HCT116 (cell line): ENCODE measurements at regions not wholly inside any gene's neighbourhood (a gene's known extent, or its start where the extent isn't known, plus 50 kb on each side); places are given as distances from the start of the nearest gene placed in this dataset.

ENCODE experiments used
- ATAC-seq: fragments of 200-7000 bp; cut with Tn5 transposase; 2 replicates; pipeline ENCODE4 v1.9.1; 2020; ENCODE audit warnings: mild to moderate bottlenecking, moderate library complexity
- BruUV-seq: library from RNA; stranded (reverse); fragments of 400-500 nt; replicated peaks from 2 replicates; lab custom pipeline; 2021; lab: Mats Ljungman, UMichigan
- CTCF ChIA-PET: fragments of 300-600 bp; sonication (Branson Sonifier 250); formaldehyde crosslinking; loops from one replicate; lab custom pipeline; 2021; ENCODE audit warnings: antibody characterized with exemption; lab: Charles Lee
- POLR2A ChIA-PET: fragments of 300-600, 350-600 bp; sonication (Branson Sonifier 250); formaldehyde crosslinking; loops from one replicate; lab custom pipeline; 2021; ENCODE audit warnings: antibody characterized with exemption; lab: Charles Lee
- RAD21 ChIA-PET, 2 experiments: fragments of 300-600 bp; sonication (Branson Sonifier 250); formaldehyde crosslinking; loops; one replicate each; lab custom pipeline; 2023; ENCODE audit warnings: low total read pairs in 2 of 2; ENCODE audit not compliant: uncharacterized antibody in 2 of 2, unreplicated experiment in 2 of 2, low non-redundant PET in 1 of 2; lab: Charles Lee
- DNase-seq: peaks from one replicate; pipeline ENCODE4 v3.0.0-alpha.2; 2010; ENCODE audit warnings: low read depth, low spot score
- H2AFZ ChIP-seq: fragments of 200-600 bp; shearing (Covaris generic), sonication (generic); 2 replicates; pipeline ENCODE4 v1.6.1; 2017; ENCODE audit warnings: low read depth, mixed run types, mixed read lengths, antibody characterized with exemption, low read length; ENCODE audit not compliant: poor library complexity, severe bottlenecking
- H3K27ac ChIP-seq: 2 replicates; pipeline ENCODE4 v1.5.1; 2012; ENCODE audit warnings: low read depth, low read length
- H3K27me3 ChIP-seq: fragments of 200-600 bp; sonication (generic); 2 replicates; pipeline ENCODE4 v1.6.1; 2016; ENCODE audit warnings: mixed run types, low read length, mixed read lengths; ENCODE audit not compliant: insufficient read depth
- H3K36me3 ChIP-seq, 2 experiments: fragments of 200-500 bp in 1 of 2; fragments of 200-600 bp in 1 of 2; sonication (Bioruptor generic) in 1 of 2; sonication (generic) in 1 of 2; 2 replicates each; pipeline versions ENCODE4 v1.5.1 to v1.6.1; 2014 to 2016; ENCODE audit warnings: low read length in 2 of 2, inconsistent platforms in 1 of 2, mixed read lengths in 1 of 2, mixed run types in 1 of 2; ENCODE audit not compliant: insufficient read depth in 2 of 2, control insufficient read depth in 1 of 2
- H3K4me1 ChIP-seq, 2 experiments: fragments of 200-600 bp in 1 of 2; sonication (generic) in 1 of 2; 2 replicates each; pipeline versions ENCODE4 v1.5.1 to v1.6.1; 2012 to 2017; ENCODE audit warnings: low read length in 2 of 2, inconsistent platforms in 1 of 2, mild to moderate bottlenecking in 1 of 2, mixed read lengths in 1 of 2, mixed run types in 1 of 2, moderate library complexity in 1 of 2; ENCODE audit not compliant: insufficient read depth in 2 of 2, control insufficient read depth in 1 of 2
- H3K4me2 ChIP-seq: fragments of 200-600 bp; sonication (generic); 2 replicates; pipeline ENCODE4 v1.6.1; 2017; ENCODE audit warnings: mixed run types, low read length, mixed read lengths
- H3K4me3 ChIP-seq, 2 experiments: fragments of 200-600 bp in 1 of 2; sonication (generic) in 1 of 2; replicated peaks in 1 of 2; 2 replicates each; pipeline ENCODE4 v1.5.1; 2011 to 2016; ENCODE audit warnings: low read length in 2 of 2, control low read depth in 1 of 2, low read depth in 1 of 2, mild to moderate bottlenecking in 1 of 2, mixed read lengths in 1 of 2, mixed run types in 1 of 2
- H3K79me2 ChIP-seq: fragments of 200-600 bp; sonication (generic); 2 replicates; pipeline ENCODE4 v1.6.1; 2017; ENCODE audit warnings: mild to moderate bottlenecking, mixed run types, low read length, moderate library complexity, mixed read lengths; ENCODE audit not compliant: insufficient read depth
- H3K9ac ChIP-seq: fragments of 200-600 bp; sonication (generic); 2 replicates; pipeline ENCODE4 v1.6.1; 2016; ENCODE audit warnings: low read length, mixed read lengths
- H3K9me2 ChIP-seq: fragments of 200-600 bp; sonication (generic), shearing (Covaris generic); 2 replicates; pipeline ENCODE4 v1.6.1; 2017; ENCODE audit warnings: mixed run types, mild to moderate bottlenecking, moderate library complexity; ENCODE audit not compliant: insufficient read depth
- H3K9me3 ChIP-seq, 2 experiments: fragments of 200-500 bp in 1 of 2; fragments of 200-600 bp in 1 of 2; sonication (Bioruptor generic) in 1 of 2; sonication (generic) in 1 of 2; 2 replicates each; pipeline ENCODE4 v1.6.1; 2014 to 2017; ENCODE audit warnings: low read length in 2 of 2, mixed read lengths in 2 of 2, inconsistent platforms in 1 of 2, low read depth in 1 of 2, mild to moderate bottlenecking in 1 of 2, mixed run types in 1 of 2, moderate library complexity in 1 of 2; ENCODE audit not compliant: control insufficient read depth in 1 of 2, insufficient read depth in 1 of 2
- H4K20me1 ChIP-seq: fragments of 200-600 bp; sonication (generic), shearing (Covaris generic); 2 replicates; pipeline ENCODE4 v1.6.1; 2017; ENCODE audit warnings: mixed run types, mild to moderate bottlenecking, moderate library complexity; ENCODE audit not compliant: insufficient read depth
- CBX3 ChIP-seq: IDR thresholded peaks from 2 replicates; pipeline ENCODE4 v1.6.1; 2012; ENCODE audit warnings: low read depth
- CEBPB ChIP-seq: IDR thresholded peaks from 2 replicates; pipeline ENCODE4 v1.6.1; 2012; ENCODE audit warnings: low read depth
- EGR1 ChIP-seq: IDR thresholded peaks from 2 replicates; pipeline ENCODE4 v1.6.1; 2012; ENCODE audit warnings: low read depth
- ELF1 ChIP-seq: IDR thresholded peaks from 2 replicates; pipeline ENCODE4 v1.6.1; 2012; ENCODE audit warnings: low read depth, borderline replicate concordance
- EZH2 ChIP-seq: fragments of 200-600 bp; sonication (generic); IDR thresholded peaks from 2 replicates; pipeline ENCODE4 v1.6.1; 2017; ENCODE audit warnings: antibody characterized with exemption, mixed run types
- FOSL1 ChIP-seq: IDR thresholded peaks from 2 replicates; pipeline ENCODE4 v1.6.1; 2012; ENCODE audit warnings: low read depth
- JUND ChIP-seq: IDR thresholded peaks from 2 replicates; pipeline ENCODE4 v1.6.1; 2012
- POLR2A ChIP-seq: IDR thresholded peaks from 2 replicates; pipeline ENCODE4 v1.7.0; 2011; ENCODE audit warnings: borderline replicate concordance; ENCODE audit not compliant: insufficient read depth, insufficient read length; ENCODE audit errors: extremely low read depth
- RAD21 ChIP-seq: IDR thresholded peaks from 2 replicates; pipeline ENCODE4 v1.6.1; 2012; ENCODE audit warnings: low read depth, mild to moderate bottlenecking
- SIN3A ChIP-seq: IDR thresholded peaks from 2 replicates; pipeline ENCODE4 v1.6.1; 2012; ENCODE audit warnings: low read depth
- SP1 ChIP-seq: IDR thresholded peaks from 2 replicates; pipeline ENCODE4 v1.6.1; 2012; ENCODE audit warnings: low read depth
- SRF ChIP-seq: IDR thresholded peaks from 2 replicates; pipeline ENCODE4 v1.6.1; 2012; ENCODE audit warnings: low read depth
- YY1 ChIP-seq: IDR thresholded peaks from 2 replicates; pipeline ENCODE4 v1.6.1; 2011; ENCODE audit warnings: low read length, low read depth, moderate library complexity, mild to moderate bottlenecking; ENCODE audit not compliant: insufficient replicate concordance; ENCODE audit errors: extremely low read depth
- ZFX ChIP-seq: fragments of 450-650 bp; IDR thresholded peaks from 2 replicates; pipeline ENCODE4 v1.6.1; 2017
- ZNF274 ChIP-seq: fragments of 200-500 bp; sonication (Bioruptor generic); IDR thresholded peaks from 2 replicates; pipeline ENCODE4 v1.6.1; 2014; ENCODE audit warnings: mild to moderate bottlenecking, low read depth, low read length, inconsistent platforms
- intact Hi-C: fragments of 100-400 bp; cut with micrococcal nuclease; formaldehyde crosslinking; loops from 2 replicates; pipeline ENCODE4 v1.10.0; 2022
- TF ChIP-seq, protein P1 (sequence below): IDR thresholded peaks from 2 replicates; pipeline ENCODE4 v1.6.1; 2012; ENCODE audit warnings: low read depth
- TF ChIP-seq, protein P2 (sequence below): IDR thresholded peaks from 2 replicates; pipeline ENCODE4 v1.6.1; 2012
- TF ChIP-seq, protein P3 (sequence below), 3 experiments: fragments of 200-600 bp in 1 of 3; sonication (generic) in 1 of 3; IDR thresholded peaks in 2 of 3; conservative IDR thresholded peaks in 1 of 3; 2 replicates each; pipeline ENCODE4 v1.5.1; 2012 to 2017; ENCODE audit warnings: low read depth in 2 of 3, low read length in 2 of 3, antibody characterized with exemption in 1 of 3, borderline replicate concordance in 1 of 3, control low read depth in 1 of 3, mild to moderate bottlenecking in 1 of 3, mixed read lengths in 1 of 3, mixed run types in 1 of 3, moderate library complexity in 1 of 3; ENCODE audit not compliant: insufficient read depth in 1 of 3
- TF ChIP-seq, protein P4 (sequence below): IDR thresholded peaks from 2 replicates; pipeline ENCODE4 v1.6.1; 2011; ENCODE audit warnings: mild to moderate bottlenecking, low read length, moderate library complexity; ENCODE audit not compliant: insufficient replicate concordance; ENCODE audit errors: extremely low read depth
- TF ChIP-seq, protein P5 (sequence below): IDR thresholded peaks from 2 replicates; pipeline ENCODE4 v1.6.1; 2012

DNA sequence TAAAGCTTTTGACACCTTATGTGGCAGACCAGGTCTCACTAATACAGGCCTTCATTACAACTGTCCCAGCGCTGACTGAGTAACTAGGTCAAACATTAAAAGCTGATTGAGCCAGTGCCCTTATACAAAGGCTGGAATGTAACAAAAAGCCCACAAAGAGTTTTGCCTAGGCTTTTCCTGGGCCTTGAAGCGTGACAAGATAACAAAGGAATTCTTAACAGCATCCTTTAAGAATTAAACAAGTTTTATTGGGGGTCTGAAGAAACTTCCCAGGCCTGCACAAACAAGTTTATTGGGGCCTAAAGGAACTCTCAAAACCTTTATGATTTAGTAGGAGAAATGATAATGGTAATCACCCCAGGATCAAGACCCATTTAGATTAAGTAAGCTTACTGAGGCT, 267.6 kb upstream of the FAM83B start:
- BruUV-seq = no TSS peak
- H3K4me3 ChIP-seq = no peak overlapping the region
- POLR2A ChIA-PET = no interaction called here
- DNase-seq = no peak
- ATAC-seq = no peak
- TF ChIP-seq ELF1 = no peak
- TF ChIP-seq EGR1 = no peak
- TF ChIP-seq CEBPB = no peak
- TF ChIP-seq, protein P1, sequence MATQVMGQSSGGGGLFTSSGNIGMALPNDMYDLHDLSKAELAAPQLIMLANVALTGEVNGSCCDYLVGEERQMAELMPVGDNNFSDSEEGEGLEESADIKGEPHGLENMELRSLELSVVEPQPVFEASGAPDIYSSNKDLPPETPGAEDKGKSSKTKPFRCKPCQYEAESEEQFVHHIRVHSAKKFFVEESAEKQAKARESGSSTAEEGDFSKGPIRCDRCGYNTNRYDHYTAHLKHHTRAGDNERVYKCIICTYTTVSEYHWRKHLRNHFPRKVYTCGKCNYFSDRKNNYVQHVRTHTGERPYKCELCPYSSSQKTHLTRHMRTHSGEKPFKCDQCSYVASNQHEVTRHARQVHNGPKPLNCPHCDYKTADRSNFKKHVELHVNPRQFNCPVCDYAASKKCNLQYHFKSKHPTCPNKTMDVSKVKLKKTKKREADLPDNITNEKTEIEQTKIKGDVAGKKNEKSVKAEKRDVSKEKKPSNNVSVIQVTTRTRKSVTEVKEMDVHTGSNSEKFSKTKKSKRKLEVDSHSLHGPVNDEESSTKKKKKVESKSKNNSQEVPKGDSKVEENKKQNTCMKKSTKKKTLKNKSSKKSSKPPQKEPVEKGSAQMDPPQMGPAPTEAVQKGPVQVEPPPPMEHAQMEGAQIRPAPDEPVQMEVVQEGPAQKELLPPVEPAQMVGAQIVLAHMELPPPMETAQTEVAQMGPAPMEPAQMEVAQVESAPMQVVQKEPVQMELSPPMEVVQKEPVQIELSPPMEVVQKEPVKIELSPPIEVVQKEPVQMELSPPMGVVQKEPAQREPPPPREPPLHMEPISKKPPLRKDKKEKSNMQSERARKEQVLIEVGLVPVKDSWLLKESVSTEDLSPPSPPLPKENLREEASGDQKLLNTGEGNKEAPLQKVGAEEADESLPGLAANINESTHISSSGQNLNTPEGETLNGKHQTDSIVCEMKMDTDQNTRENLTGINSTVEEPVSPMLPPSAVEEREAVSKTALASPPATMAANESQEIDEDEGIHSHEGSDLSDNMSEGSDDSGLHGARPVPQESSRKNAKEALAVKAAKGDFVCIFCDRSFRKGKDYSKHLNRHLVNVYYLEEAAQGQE = no peak
- TF ChIP-seq JUND = no peak
- TF ChIP-seq SRF = no peak
- no peak for TF ChIP-seq SIN3A
- no peak for TF ChIP-seq SP1
- TF ChIP-seq EZH2 = no peak
- TF ChIP-seq FOSL1 = no peak
- TF ChIP-seq POLR2A = no peak
- no peak for TF ChIP-seq YY1
- TF ChIP-seq, protein P2, sequence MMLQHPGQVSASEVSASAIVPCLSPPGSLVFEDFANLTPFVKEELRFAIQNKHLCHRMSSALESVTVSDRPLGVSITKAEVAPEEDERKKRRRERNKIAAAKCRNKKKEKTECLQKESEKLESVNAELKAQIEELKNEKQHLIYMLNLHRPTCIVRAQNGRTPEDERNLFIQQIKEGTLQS = no peak
- TF ChIP-seq, protein P3, sequence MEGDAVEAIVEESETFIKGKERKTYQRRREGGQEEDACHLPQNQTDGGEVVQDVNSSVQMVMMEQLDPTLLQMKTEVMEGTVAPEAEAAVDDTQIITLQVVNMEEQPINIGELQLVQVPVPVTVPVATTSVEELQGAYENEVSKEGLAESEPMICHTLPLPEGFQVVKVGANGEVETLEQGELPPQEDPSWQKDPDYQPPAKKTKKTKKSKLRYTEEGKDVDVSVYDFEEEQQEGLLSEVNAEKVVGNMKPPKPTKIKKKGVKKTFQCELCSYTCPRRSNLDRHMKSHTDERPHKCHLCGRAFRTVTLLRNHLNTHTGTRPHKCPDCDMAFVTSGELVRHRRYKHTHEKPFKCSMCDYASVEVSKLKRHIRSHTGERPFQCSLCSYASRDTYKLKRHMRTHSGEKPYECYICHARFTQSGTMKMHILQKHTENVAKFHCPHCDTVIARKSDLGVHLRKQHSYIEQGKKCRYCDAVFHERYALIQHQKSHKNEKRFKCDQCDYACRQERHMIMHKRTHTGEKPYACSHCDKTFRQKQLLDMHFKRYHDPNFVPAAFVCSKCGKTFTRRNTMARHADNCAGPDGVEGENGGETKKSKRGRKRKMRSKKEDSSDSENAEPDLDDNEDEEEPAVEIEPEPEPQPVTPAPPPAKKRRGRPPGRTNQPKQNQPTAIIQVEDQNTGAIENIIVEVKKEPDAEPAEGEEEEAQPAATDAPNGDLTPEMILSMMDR (IDR thresholded peaks at IDR 0.05 in 2 of 3, conservative IDR thresholded peaks at IDR 0.05 in 1 of 3; ENCODE audit: borderline replicate concordance in 1 of 3, insufficient read depth in 1 of 3, low read depth in 2 of 3, low read length in 2 of 3) = no peak
- TF ChIP-seq, protein P4, sequence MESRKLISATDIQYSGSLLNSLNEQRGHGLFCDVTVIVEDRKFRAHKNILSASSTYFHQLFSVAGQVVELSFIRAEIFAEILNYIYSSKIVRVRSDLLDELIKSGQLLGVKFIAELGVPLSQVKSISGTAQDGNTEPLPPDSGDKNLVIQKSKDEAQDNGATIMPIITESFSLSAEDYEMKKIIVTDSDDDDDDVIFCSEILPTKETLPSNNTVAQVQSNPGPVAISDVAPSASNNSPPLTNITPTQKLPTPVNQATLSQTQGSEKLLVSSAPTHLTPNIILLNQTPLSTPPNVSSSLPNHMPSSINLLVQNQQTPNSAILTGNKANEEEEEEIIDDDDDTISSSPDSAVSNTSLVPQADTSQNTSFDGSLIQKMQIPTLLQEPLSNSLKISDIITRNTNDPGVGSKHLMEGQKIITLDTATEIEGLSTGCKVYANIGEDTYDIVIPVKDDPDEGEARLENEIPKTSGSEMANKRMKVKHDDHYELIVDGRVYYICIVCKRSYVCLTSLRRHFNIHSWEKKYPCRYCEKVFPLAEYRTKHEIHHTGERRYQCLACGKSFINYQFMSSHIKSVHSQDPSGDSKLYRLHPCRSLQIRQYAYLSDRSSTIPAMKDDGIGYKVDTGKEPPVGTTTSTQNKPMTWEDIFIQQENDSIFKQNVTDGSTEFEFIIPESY = no peak
- TF ChIP-seq, protein P5, sequence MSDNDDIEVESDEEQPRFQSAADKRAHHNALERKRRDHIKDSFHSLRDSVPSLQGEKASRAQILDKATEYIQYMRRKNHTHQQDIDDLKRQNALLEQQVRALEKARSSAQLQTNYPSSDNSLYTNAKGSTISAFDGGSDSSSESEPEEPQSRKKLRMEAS = no peak
- TF ChIP-seq ZFX = no peak
- no peak for TF ChIP-seq RAD21
- TF ChIP-seq CBX3 = no peak
- no peak for TF ChIP-seq ZNF274
- no peak overlapping the region for H2AFZ ChIP-seq
- no peak overlapping the region for H3K27ac ChIP-seq
- no peaks in the 10 kb centered on the region for H4K20me1 ChIP-seq
- no peaks in the 10 kb centered on the region for H3K79me2 ChIP-seq
- no peak overlapping the region for H3K9ac ChIP-seq
- H3K4me1 ChIP-seq = no peaks in the 10 kb centered on the region
- H3K9me2 ChIP-seq = no peaks in the 10 kb centered on the region
- no peaks in the 10 kb centered on the region for H3K36me3 ChIP-seq
- H3K27me3 ChIP-seq = no peaks in the 10 kb centered on the region
- no peaks in the 10 kb centered on the region for H3K9me3 ChIP-seq
- CTCF ChIA-PET = no interaction called here
- intact Hi-C loops = no loop called here
- RAD21 ChIA-PET = no interaction called here
- no peak overlapping the region for H3K4me2 ChIP-seq
